ENCODE measurements at regions not wholly inside any gene's neighbourhood (a gene's known extent, or its start where the extent isn't known, plus 50 kb on each side); places are given as distances from the start of the nearest gene placed in this dataset.

DNA sequence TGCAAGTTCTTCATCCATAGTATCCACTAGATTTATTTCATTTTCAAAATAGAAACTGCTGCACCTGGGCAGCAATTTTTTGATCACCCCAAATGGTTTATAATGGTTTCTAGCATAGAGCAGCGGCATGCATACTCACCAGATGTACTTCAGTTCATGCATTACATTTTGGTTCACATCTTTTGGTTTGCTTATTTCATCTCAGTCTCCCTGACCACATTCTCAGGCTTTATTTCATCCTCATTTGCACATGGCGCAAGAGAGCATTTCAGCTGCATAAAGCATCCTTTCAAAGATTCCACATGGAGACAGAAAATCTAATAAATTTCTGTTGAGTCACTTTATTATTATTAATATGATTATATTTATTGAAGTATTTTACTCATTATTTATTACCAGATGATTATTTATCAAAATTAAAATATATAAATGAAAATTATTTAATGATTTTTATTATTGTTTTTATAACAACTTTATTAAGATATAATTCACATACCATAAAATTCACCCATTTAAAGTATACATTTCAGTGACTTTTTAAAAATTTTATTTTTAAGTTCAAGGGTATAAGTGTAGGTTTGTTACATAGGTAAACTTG is 284.6 kb downstream of the TXNL1 start:
- Histone ChIP-seq H3K27ac (no peak overlapping the region), H3K27me3 (no peaks in the 10 kb centered on the region), H3K36me3 (no peaks in the 10 kb centered on the region), H3K9me3 (no peaks in the 10 kb centered on the region), H3K4me1 (no peaks in the 10 kb centered on the region), H3K4me3 (no peak overlapping the region)
- DNase-seq (no peak), FAIRE-seq (peak; percentile 85), ATAC-seq (no peak)
- WGBS, 2 donors = 96 to 97% methylated on average over 2 of the region's 2 CpGs
- intact Hi-C loops (cut with DNase I) = no loop called here
- TF ChIP-seq, protein P1, sequence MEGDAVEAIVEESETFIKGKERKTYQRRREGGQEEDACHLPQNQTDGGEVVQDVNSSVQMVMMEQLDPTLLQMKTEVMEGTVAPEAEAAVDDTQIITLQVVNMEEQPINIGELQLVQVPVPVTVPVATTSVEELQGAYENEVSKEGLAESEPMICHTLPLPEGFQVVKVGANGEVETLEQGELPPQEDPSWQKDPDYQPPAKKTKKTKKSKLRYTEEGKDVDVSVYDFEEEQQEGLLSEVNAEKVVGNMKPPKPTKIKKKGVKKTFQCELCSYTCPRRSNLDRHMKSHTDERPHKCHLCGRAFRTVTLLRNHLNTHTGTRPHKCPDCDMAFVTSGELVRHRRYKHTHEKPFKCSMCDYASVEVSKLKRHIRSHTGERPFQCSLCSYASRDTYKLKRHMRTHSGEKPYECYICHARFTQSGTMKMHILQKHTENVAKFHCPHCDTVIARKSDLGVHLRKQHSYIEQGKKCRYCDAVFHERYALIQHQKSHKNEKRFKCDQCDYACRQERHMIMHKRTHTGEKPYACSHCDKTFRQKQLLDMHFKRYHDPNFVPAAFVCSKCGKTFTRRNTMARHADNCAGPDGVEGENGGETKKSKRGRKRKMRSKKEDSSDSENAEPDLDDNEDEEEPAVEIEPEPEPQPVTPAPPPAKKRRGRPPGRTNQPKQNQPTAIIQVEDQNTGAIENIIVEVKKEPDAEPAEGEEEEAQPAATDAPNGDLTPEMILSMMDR (IDR thresholded peaks at IDR 0.05) = no peak

DNA sequence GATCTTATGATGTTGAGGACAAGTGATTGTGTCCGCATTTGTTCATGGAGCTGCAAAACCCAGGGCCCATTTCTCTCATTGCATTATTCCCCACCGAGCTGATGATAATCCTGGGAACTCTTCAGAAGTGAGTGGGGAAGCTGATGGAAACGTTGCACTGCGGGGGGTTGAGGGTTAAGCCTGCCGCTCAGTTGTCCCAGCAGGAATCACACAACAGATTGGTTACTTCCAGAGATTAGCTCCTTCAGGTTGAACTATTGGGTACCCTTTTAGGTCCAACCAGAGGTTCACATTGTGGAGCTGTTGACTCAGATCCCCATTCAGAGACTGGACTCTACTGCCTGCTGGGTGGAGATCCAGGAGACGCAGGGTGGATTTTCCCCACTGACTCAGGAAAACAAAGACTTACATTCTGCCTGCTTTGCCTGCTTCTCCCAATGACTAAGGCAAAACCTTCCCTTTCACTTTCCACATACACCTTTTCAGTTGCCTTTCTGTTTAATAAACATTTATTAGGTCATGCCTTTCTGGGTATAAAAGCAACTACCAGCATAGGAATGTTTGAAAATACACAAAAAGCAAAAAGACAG is 286.4 kb downstream of the TXNL1 start:
- no peak for ATAC-seq
- no peaks in the 10 kb centered on the region for H3K27me3 ChIP-seq
- DNase-seq = no peak
- no peak overlapping the region for H3K27ac ChIP-seq
- no peaks in the 10 kb centered on the region for H3K9me3 ChIP-seq
- intact Hi-C loops (cut with DNase I) = no loop called here
- WGBS, 2 donors = 75 to 78% methylated on average over 6 of the region's 6 CpGs
- no peaks in the 10 kb centered on the region for H3K36me3 ChIP-seq
- TF ChIP-seq, protein P1 (IDR thresholded peaks at IDR 0.05) = no peak
- H3K4me3 ChIP-seq = no peak overlapping the region
- no peaks in the 10 kb centered on the region for H3K4me1 ChIP-seq
- no peak for FAIRE-seq

DNA sequence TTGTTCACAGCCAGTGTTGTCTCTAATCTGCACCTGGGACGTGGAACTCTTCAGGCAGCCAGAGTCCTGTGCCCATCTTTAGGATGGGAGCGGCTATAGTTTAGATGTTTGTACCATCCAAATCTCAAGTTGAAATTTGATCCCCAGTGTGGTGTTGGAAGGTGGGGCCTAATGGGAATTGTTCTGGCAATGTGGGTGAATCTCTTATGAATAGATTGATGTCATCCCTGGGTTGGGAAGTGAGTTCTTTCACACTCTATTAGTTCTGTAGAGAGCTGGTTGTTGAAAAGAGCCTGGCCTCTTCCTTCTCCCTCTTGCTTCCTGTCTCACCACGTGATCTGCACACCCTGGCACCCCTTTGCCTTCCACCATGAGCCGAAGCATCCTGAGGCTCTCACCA is 300.9 kb downstream of the TXNL1 start:
- H3K36me3 ChIP-seq = no peaks in the 10 kb centered on the region
- no peaks in the 10 kb centered on the region for H3K27me3 ChIP-seq
- ATAC-seq (no peak), FAIRE-seq (no peak), DNase-seq (no peak)
- 83 to 89% methylated on average over 4 of the region's 4 CpGs for WGBS, 2 donors
- H3K4me1 ChIP-seq = no peaks in the 10 kb centered on the region
- H3K9me3 ChIP-seq = no peaks in the 10 kb centered on the region
- no peak overlapping the region for H3K27ac ChIP-seq
- H3K4me3 ChIP-seq = no peak overlapping the region
- TF ChIP-seq, protein P1 (IDR thresholded peaks at IDR 0.05) = no peak
- intact Hi-C loops (cut with DNase I) = no loop called here

DNA sequence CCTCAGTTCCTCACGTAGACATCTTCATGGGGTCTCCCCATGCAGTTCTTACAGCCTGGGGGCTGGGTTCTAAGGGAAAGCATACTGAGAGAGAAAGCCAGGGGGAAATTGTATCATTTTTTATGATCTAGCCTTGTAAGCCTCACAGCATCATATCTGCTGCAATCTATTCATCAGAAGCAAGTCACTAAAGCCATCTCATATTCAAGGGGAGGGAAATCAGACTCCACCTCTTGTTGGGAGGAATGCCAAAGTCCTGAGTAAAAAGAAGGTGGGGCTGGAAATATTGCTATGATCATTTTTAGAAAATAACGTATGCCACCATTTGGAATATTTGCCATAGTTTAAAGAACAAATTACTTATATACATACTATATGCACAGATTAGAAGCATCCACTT is 304.6 kb downstream of the TXNL1 start:
- ATAC-seq = no peak
- intact Hi-C loops (cut with DNase I) = no loop called here
- 86 to 91% methylated on average over 2 of the region's 2 CpGs for WGBS, 2 donors

DNA sequence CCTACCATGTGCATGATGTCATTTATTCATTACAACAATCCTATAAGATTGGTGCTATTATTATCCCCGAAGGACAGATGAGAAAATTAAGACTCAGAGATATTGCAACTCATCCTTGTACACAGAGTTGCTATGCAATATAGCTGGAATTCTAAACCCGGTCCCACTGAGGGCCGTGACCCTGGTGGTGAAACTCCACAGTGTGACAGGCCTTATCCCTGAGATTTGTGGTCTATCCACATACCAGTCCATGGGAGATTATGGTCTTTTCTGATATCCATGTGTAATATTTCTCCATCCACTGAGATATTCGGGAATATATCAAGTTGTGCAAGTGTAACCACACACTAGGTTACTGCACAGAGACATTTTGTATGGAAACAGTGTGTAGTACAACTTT is 305.2 kb downstream of the TXNL1 start:
- WGBS, 2 donors = 90 to 92% methylated on average over 4 of the region's 4 CpGs
- no peaks in the 10 kb centered on the region for H3K9me3 ChIP-seq
- intact Hi-C loops (cut with DNase I) = no loop called here
- FAIRE-seq (no peak), ATAC-seq (no peak), DNase-seq (no peak)
- no peak overlapping the region for H3K4me3 ChIP-seq
- H3K27ac ChIP-seq = no peak overlapping the region
- no peaks in the 10 kb centered on the region for H3K36me3 ChIP-seq
- H3K4me1 ChIP-seq = no peaks in the 10 kb centered on the region
- H3K27me3 ChIP-seq = no peaks in the 10 kb centered on the region
- TF ChIP-seq, protein P1 (IDR thresholded peaks at IDR 0.05) = no peak

More for the DNA sequence above, 304.6 kb downstream of the TXNL1 start:
- Histone ChIP-seq H3K27me3 (no peaks in the 10 kb centered on the region), H3K36me3 (no peaks in the 10 kb centered on the region), H3K9me3 (no peaks in the 10 kb centered on the region), H3K27ac (no peak overlapping the region), H3K4me3 (no peak overlapping the region), H3K4me1 (no peaks in the 10 kb centered on the region)
- FAIRE-seq (no peak), DNase-seq (no peak)
- TF ChIP-seq, protein P1 (IDR thresholded peaks at IDR 0.05) = no peak

Measured in pancreas (tissue), 10 donors.